ENCODE measurements at regions not wholly inside any gene's neighbourhood (a gene's known extent, or its start where the extent isn't known, plus 50 kb on each side); places are given as distances from the start of the nearest gene placed in this dataset.

- DNase-seq (ENCODE audit: low spot score), result no peak
Observed at GRCh38 chr12:88994971-88995370, 357.3 kb downstream of the DUSP6 start.

- DNase-seq (ENCODE audit: low spot score), result no peak
Observed at GRCh38 chr12:88994537-88994936, 357.8 kb downstream of the DUSP6 start.

- peak; percentile 71 for DNase-seq (ENCODE audit: low spot score)
Observed at GRCh38 chr12:88993651-88994050, 358.6 kb downstream of the DUSP6 start.

- no peak for DNase-seq (ENCODE audit: low spot score)
Observed at GRCh38 chr12:88986056-88986455, 366.2 kb downstream of the DUSP6 start.

GRCh38 chr12:88985631-88986030, 366.7 kb downstream of the DUSP6 start:
- DNase-seq (ENCODE audit: low spot score), result no peak

- DNase-seq (ENCODE audit: low spot score), result no peak
Observed at GRCh38 chr12:88985011-88985410, 367.3 kb downstream of the DUSP6 start.

- no peak for DNase-seq (ENCODE audit: low spot score)
Observed at GRCh38 chr12:88982694-88983093, 369.6 kb downstream of the DUSP6 start.

- no peak for DNase-seq (ENCODE audit: low spot score)
Observed at GRCh38 chr12:88977115-88977514, 375.2 kb downstream of the DUSP6 start.

- no peak for DNase-seq (ENCODE audit: low spot score)
Observed at GRCh38 chr12:88973998-88974397, 378.3 kb downstream of the DUSP6 start.

GRCh38 chr12:88970740-88971139, 381.6 kb downstream of the DUSP6 start:
- DNase-seq (ENCODE audit: low spot score), result no peak

- DNase-seq (ENCODE audit: low spot score), result no peak
Observed at GRCh38 chr12:88969127-88969526, 383.2 kb downstream of the DUSP6 start.

GRCh38 chr12:88960213-88960878, 380.1 kb upstream of the KITLG start:
- DNase-seq (ENCODE audit: low spot score), result peak; percentile 70

- DNase-seq (ENCODE audit: low spot score), result no peak
Observed at GRCh38 chr12:88958946-88959345, 378.7 kb upstream of the KITLG start.

- no peak for DNase-seq (ENCODE audit: low spot score)
Observed at GRCh38 chr12:88958153-88958552, 377.9 kb upstream of the KITLG start.

GRCh38 chr12:88957358-88957757, 377.1 kb upstream of the KITLG start:
- no peak for DNase-seq (ENCODE audit: low spot score)

GRCh38 chr12:88955531-88955930, 375.3 kb upstream of the KITLG start:
- DNase-seq (ENCODE audit: low spot score), result no peak

GRCh38 chr12:88953029-88953586, 372.8 kb upstream of the KITLG start:
- DNase-seq (ENCODE audit: low spot score), result peak; percentile 35

GRCh38 chr12:88952562-88952942, 372.3 kb upstream of the KITLG start:
- peak; percentile 86 for DNase-seq (ENCODE audit: low spot score)

GRCh38 chr12:88951860-88952561, 371.7 kb upstream of the KITLG start:
- DNase-seq (ENCODE audit: low spot score), result peak; percentile 47

- no peak for DNase-seq (ENCODE audit: low spot score)
Observed at GRCh38 chr12:88951177-88951576, 370.9 kb upstream of the KITLG start.

GRCh38 chr12:88947486-88948043, 367.3 kb upstream of the KITLG start:
- no peak for DNase-seq (ENCODE audit: low spot score)

- DNase-seq (ENCODE audit: low spot score), result peak; percentile 34
Observed at GRCh38 chr12:88946372-88946997, 366.2 kb upstream of the KITLG start.
